Progenitor cell of endocrine pancreas (in vitro differentiated cells): ENCODE measurements at regions not wholly inside any gene's neighbourhood (a gene's known extent, or its start where the extent isn't known, plus 50 kb on each side); places are given as distances from the start of the nearest gene placed in this dataset.

Experiments
- DNase-seq: peaks from one replicate; pipeline ENCODE4 v3.0.0; 2021; ENCODE audit warnings: low spot score; ENCODE audit not compliant: unreplicated experiment
- H3K27ac Mint-ChIP-seq: 2 replicates; pipeline ENCODE4 v1.8.0; 2021; ENCODE audit warnings: mild to moderate bottlenecking, moderate library complexity, mixed read lengths
- H3K27me3 Mint-ChIP-seq: 2 replicates; pipeline ENCODE4 v1.8.0; 2021; ENCODE audit warnings: mixed read lengths
- H3K36me3 Mint-ChIP-seq: 2 replicates; pipeline ENCODE4 v1.8.0; 2022; ENCODE audit warnings: mixed read lengths; ENCODE audit not compliant: insufficient read depth
- H3K4me1 Mint-ChIP-seq: 2 replicates; pipeline ENCODE4 v1.8.0; 2021; ENCODE audit warnings: low read depth, mixed read lengths
- H3K4me3 Mint-ChIP-seq: 2 replicates; pipeline ENCODE4 v1.8.0; 2021; ENCODE audit warnings: low read depth, mild to moderate bottlenecking, moderate library complexity, mixed read lengths
- H3K9me3 Mint-ChIP-seq: 2 replicates; pipeline ENCODE4 v1.8.0; 2021; ENCODE audit warnings: low read depth, mixed read lengths
- CTCF ChIP-seq: fragments of 200-600 bp; sonication (generic); IDR thresholded peaks from one replicate; pipeline ENCODE4 v1.5.0; 2021; ENCODE audit warnings: antibody characterized with exemption, mild to moderate bottlenecking; ENCODE audit not compliant: unreplicated experiment

GRCh38 chr9:109975574-109976295 is 195.7 kb downstream of the PALM2AKAP2 start:
- Mint-ChIP-seq H3K27ac (no peak overlapping the region), H3K9me3 (no peaks in the 10 kb centered on the region), H3K27me3 (peaks cover 10% of the 10 kb centered on the region), H3K4me3 (no peak overlapping the region), H3K4me1 (no peaks in the 10 kb centered on the region), H3K36me3 (no peaks in the 10 kb centered on the region)
- no peak for TF ChIP-seq CTCF
- DNase-seq: no peak

GRCh38 chr9:109976303-109976702 is 196.3 kb downstream of the PALM2AKAP2 start:
- Mint-ChIP-seq H3K9me3 (no peaks in the 10 kb centered on the region), H3K27ac (no peak overlapping the region), H3K36me3 (no peaks in the 10 kb centered on the region), H3K27me3 (peaks cover 10% of the 10 kb centered on the region), H3K4me3 (no peak overlapping the region), H3K4me1 (no peaks in the 10 kb centered on the region)
- DNase-seq: no peak
- no peak for TF ChIP-seq CTCF

GRCh38 chr9:109977521-109977920 is 197.5 kb downstream of the PALM2AKAP2 start:
- Mint-ChIP-seq H3K4me3 (no peak overlapping the region), H3K27ac (no peak overlapping the region), H3K9me3 (no peaks in the 10 kb centered on the region), H3K36me3 (no peaks in the 10 kb centered on the region), H3K4me1 (no peaks in the 10 kb centered on the region), H3K27me3 (peaks cover 10% of the 10 kb centered on the region)
- DNase-seq: no peak
- TF ChIP-seq CTCF: no peak

GRCh38 chr9:109981091-109981490 is 201.1 kb downstream of the PALM2AKAP2 start:
- H3K9me3 Mint-ChIP-seq: no peaks in the 10 kb centered on the region

GRCh38 chr9:109986521-109986991 is 206.6 kb downstream of the PALM2AKAP2 start:
- Mint-ChIP-seq H3K27me3 (no peaks in the 10 kb centered on the region), H3K36me3 (no peaks in the 10 kb centered on the region), H3K4me1 (no peaks in the 10 kb centered on the region), H3K4me3 (no peak overlapping the region), H3K9me3 (peaks cover 4% of the 10 kb centered on the region), H3K27ac (no peak overlapping the region)
- DNase-seq: no peak
- no peak for TF ChIP-seq CTCF

More at GRCh38 chr9:109981091-109981490, 201.1 kb downstream of the PALM2AKAP2 start:
- no peak for TF ChIP-seq CTCF
- DNase-seq: no peak
- H3K36me3 Mint-ChIP-seq: no peaks in the 10 kb centered on the region
- no peaks in the 10 kb centered on the region for H3K4me1 Mint-ChIP-seq
- H3K27me3 Mint-ChIP-seq: peaks cover 9% of the 10 kb centered on the region
- H3K4me3 Mint-ChIP-seq: no peak overlapping the region
- H3K27ac Mint-ChIP-seq: no peak overlapping the region
